PC-3 (cell line): ENCODE measurements at regions not wholly inside any gene's neighbourhood (a gene's known extent, or its start where the extent isn't known, plus 50 kb on each side); places are given as distances from the start of the nearest gene placed in this dataset.

Experiments
- ATAC-seq: fragments of 200-7000 bp; cut with Tn5 transposase; 2 replicates; pipeline ENCODE4 v1.9.1; 2020; ENCODE audit warnings: mild to moderate bottlenecking, moderate library complexity
- BruUV-seq: library from RNA; stranded (reverse); fragments of 400-500 nt; replicated peaks from 2 replicates; lab custom pipeline; 2021; lab: Mats Ljungman, UMichigan
- CTCF ChIA-PET: fragments of 300-600 bp; sonication (Branson Sonifier 250); formaldehyde crosslinking; loops from one replicate; lab custom pipeline; 2022; ENCODE audit warnings: antibody characterized with exemption; lab: Charles Lee
- POLR2A ChIA-PET: fragments of 300-600 bp; sonication (Branson Sonifier 250); formaldehyde crosslinking; loops from one replicate; lab custom pipeline; 2022; ENCODE audit warnings: antibody characterized with exemption; ENCODE audit not compliant: unreplicated experiment; lab: Charles Lee
- DNase-seq: peaks from one replicate; pipeline ENCODE4 v3.0.0-alpha.2; 2015
- H2AFZ ChIP-seq: fragments of 300-600 bp; sonication (generic); 2 replicates; pipeline ENCODE4 v1.6.0; 2016; ENCODE audit warnings: antibody characterized with exemption, low read length
- H3F3A ChIP-seq: fragments of 300-600 bp; sonication (generic); one replicate; pipeline ENCODE4 v1.6.0; 2017; ENCODE audit warnings: antibody characterized with exemption, low read length, control low read depth, mild to moderate bottlenecking; ENCODE audit not compliant: unreplicated experiment
- H3K27ac ChIP-seq: fragments of 300-600 bp; sonication (generic); 2 replicates; pipeline ENCODE4 v1.5.1; 2016; ENCODE audit warnings: mild to moderate bottlenecking, low read length
- H3K27me3 ChIP-seq: fragments of 300-600 bp; sonication (generic); 2 replicates; pipeline ENCODE4 v1.6.1; 2016; ENCODE audit warnings: low read length, mixed read lengths
- H3K36me3 ChIP-seq: fragments of 300-600 bp; sonication (generic); 2 replicates; pipeline ENCODE4 v1.6.1; 2016; ENCODE audit warnings: low read depth, mixed run types, low read length, mixed read lengths
- H3K4me1 ChIP-seq: fragments of 300-600 bp; sonication (generic); 2 replicates; pipeline ENCODE4 v1.5.1; 2016; ENCODE audit warnings: low read length; ENCODE audit not compliant: insufficient read depth
- H3K4me2 ChIP-seq: fragments of 300-600 bp; sonication (generic); 2 replicates; pipeline ENCODE4 v1.6.0; 2016; ENCODE audit warnings: low read length
- H3K4me3 ChIP-seq: fragments of 300-600 bp; sonication (generic); 2 replicates; pipeline ENCODE4 v1.5.1; 2016; ENCODE audit warnings: mild to moderate bottlenecking, low read length, mixed read lengths
- H3K79me2 ChIP-seq: fragments of 300-600 bp; sonication (generic); 2 replicates; pipeline ENCODE4 v1.6.1; 2017; ENCODE audit warnings: low read length, mixed read lengths
- H3K9ac ChIP-seq: fragments of 300-600 bp; sonication (generic); 2 replicates; pipeline ENCODE4 v1.6.0; 2016; ENCODE audit warnings: mild to moderate bottlenecking, low read length
- H3K9me2 ChIP-seq: fragments of 300-600 bp; sonication (generic); replicated peaks from 2 replicates; pipeline ENCODE4 v1.6.1; 2016; ENCODE audit warnings: mixed run types, low read length, mixed read lengths
- H3K9me3 ChIP-seq: fragments of 300-600 bp; sonication (generic); 2 replicates; pipeline ENCODE4 v1.6.1; 2016; ENCODE audit warnings: low read length, mixed read lengths
- H4K20me1 ChIP-seq: fragments of 300-600 bp; sonication (generic); 2 replicates; pipeline ENCODE4 v1.6.1; 2016; ENCODE audit warnings: low read length, mixed read lengths
- EZH2 ChIP-seq: fragments of 300-600 bp; sonication (generic); IDR thresholded peaks from one replicate; pipeline ENCODE4 v1.6.1; 2017; ENCODE audit warnings: antibody characterized with exemption, mild to moderate bottlenecking, low read length; ENCODE audit not compliant: unreplicated experiment
- EZH2phosphoT487 ChIP-seq: fragments of 300-600 bp; sonication (generic); IDR thresholded peaks from 2 replicates; pipeline ENCODE4 v1.6.1; 2018; ENCODE audit warnings: mild to moderate bottlenecking, antibody characterized with exemption, low read length, borderline replicate concordance
- intact Hi-C: fragments of 100-400 bp; cut with micrococcal nuclease; formaldehyde crosslinking; loops from 2 replicates; pipeline ENCODE4 v1.9.0; 2023
- TF ChIP-seq, protein P1 (sequence below): fragments of 300-600 bp; sonication (generic); conservative IDR thresholded peaks from 2 replicates; pipeline ENCODE4 v1.5.1; 2017; ENCODE audit warnings: antibody characterized with exemption, low read depth, mild to moderate bottlenecking, low read length

- intact Hi-C loops, result no loop called here
- ATAC-seq, result no peak
Measured at GRCh38 chr19:32029235-32029634, 316.2 kb upstream of the ZNF507 start.

GRCh38 chr19:32032561-32032960, 312.8 kb upstream of the ZNF507 start:
- DNase-seq (no peak), ATAC-seq (no peak)
- intact Hi-C loops, result no loop called here
- no peak overlapping the region for H2AFZ ChIP-seq
- H3K9ac ChIP-seq, result no peak overlapping the region
- no peaks in the 10 kb centered on the region for H3K36me3 ChIP-seq
- no peak overlapping the region for H3K27ac ChIP-seq
- H4K20me1 ChIP-seq, result no peaks in the 10 kb centered on the region
- H3K4me3 ChIP-seq, result no peak overlapping the region
- H3K9me3 ChIP-seq, result no peaks in the 10 kb centered on the region
- ChIA-PET POLR2A (no interaction called here), CTCF (no interaction called here)
- no peaks in the 10 kb centered on the region for H3K9me2 ChIP-seq
- H3K4me1 ChIP-seq, result no peaks in the 10 kb centered on the region
- no peaks in the 10 kb centered on the region for H3K27me3 ChIP-seq
- H3F3A ChIP-seq, result no peaks in the 10 kb centered on the region
- no peak overlapping the region for H3K4me2 ChIP-seq
- TF ChIP-seq, protein P1, sequence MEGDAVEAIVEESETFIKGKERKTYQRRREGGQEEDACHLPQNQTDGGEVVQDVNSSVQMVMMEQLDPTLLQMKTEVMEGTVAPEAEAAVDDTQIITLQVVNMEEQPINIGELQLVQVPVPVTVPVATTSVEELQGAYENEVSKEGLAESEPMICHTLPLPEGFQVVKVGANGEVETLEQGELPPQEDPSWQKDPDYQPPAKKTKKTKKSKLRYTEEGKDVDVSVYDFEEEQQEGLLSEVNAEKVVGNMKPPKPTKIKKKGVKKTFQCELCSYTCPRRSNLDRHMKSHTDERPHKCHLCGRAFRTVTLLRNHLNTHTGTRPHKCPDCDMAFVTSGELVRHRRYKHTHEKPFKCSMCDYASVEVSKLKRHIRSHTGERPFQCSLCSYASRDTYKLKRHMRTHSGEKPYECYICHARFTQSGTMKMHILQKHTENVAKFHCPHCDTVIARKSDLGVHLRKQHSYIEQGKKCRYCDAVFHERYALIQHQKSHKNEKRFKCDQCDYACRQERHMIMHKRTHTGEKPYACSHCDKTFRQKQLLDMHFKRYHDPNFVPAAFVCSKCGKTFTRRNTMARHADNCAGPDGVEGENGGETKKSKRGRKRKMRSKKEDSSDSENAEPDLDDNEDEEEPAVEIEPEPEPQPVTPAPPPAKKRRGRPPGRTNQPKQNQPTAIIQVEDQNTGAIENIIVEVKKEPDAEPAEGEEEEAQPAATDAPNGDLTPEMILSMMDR, result no peak
- TF ChIP-seq EZH2, result no peak
- TF ChIP-seq EZH2phosphoT487, result no peak
- H3K79me2 ChIP-seq, result no peaks in the 10 kb centered on the region
- no TSS peak for BruUV-seq

More at GRCh38 chr19:32029235-32029634, 316.2 kb upstream of the ZNF507 start:
- Histone ChIP-seq H3F3A (no peaks in the 10 kb centered on the region), H3K4me3 (no peak overlapping the region), H3K9ac (no peak overlapping the region), H3K79me2 (no peaks in the 10 kb centered on the region), H3K9me3 (no peaks in the 10 kb centered on the region), H3K9me2 (no peaks in the 10 kb centered on the region), H3K4me2 (no peak overlapping the region), H3K27ac (no peak overlapping the region), H3K27me3 (no peaks in the 10 kb centered on the region), H3K4me1 (no peaks in the 10 kb centered on the region), H4K20me1 (no peaks in the 10 kb centered on the region), H3K36me3 (no peaks in the 10 kb centered on the region), H2AFZ (no peak overlapping the region)
- TF ChIP-seq EZH2 (no peak), EZH2phosphoT487 (no peak)
- TF ChIP-seq, protein P1, result no peak
- no peak for DNase-seq
- ChIA-PET CTCF (no interaction called here), POLR2A (no interaction called here)
- no TSS peak for BruUV-seq

- no TSS peak for BruUV-seq
- CTCF ChIA-PET, result no interaction called here
- POLR2A ChIA-PET, result no interaction called here
Measured at GRCh38 chr19:32035626-32036025, 309.8 kb upstream of the ZNF507 start.

More at GRCh38 chr19:32035626-32036025, 309.8 kb upstream of the ZNF507 start:
- peaks cover 5% of the 10 kb centered on the region for H3K27me3 ChIP-seq
- no peaks in the 10 kb centered on the region for H4K20me1 ChIP-seq
- ATAC-seq (no peak), DNase-seq (no peak)
- H3K9ac ChIP-seq, result no peak overlapping the region
- no peak for TF ChIP-seq EZH2
- TF ChIP-seq EZH2phosphoT487, result no peak
- TF ChIP-seq, protein P1, result no peak
- no peaks in the 10 kb centered on the region for H3F3A ChIP-seq
- H3K4me2 ChIP-seq, result no peak overlapping the region
- H3K79me2 ChIP-seq, result no peaks in the 10 kb centered on the region
- H3K9me2 ChIP-seq, result no peaks in the 10 kb centered on the region
- intact Hi-C loops, result no loop called here
- no peak overlapping the region for H3K27ac ChIP-seq
- H3K36me3 ChIP-seq, result no peaks in the 10 kb centered on the region
- H3K4me3 ChIP-seq, result no peak overlapping the region
- H3K4me1 ChIP-seq, result no peaks in the 10 kb centered on the region
- H3K9me3 ChIP-seq, result no peaks in the 10 kb centered on the region
- H2AFZ ChIP-seq, result no peak overlapping the region
